GM12891 (cell line): ENCODE measurements at regions not wholly inside any gene's neighbourhood (a gene's known extent, or its start where the extent isn't known, plus 50 kb on each side); places are given as distances from the start of the nearest gene placed in this dataset.

Source experiments
- PAX5 ChIP-seq: IDR thresholded peaks from 2 replicates; pipeline ENCODE4 v1.6.1; 2011; ENCODE audit warnings: low read length, moderate library complexity, mild to moderate bottlenecking; ENCODE audit not compliant: insufficient read depth, severe bottlenecking
- POLR2A ChIP-seq: IDR thresholded peaks from 2 replicates; pipeline ENCODE4 v1.6.1; 2011; ENCODE audit warnings: low read depth, low read length, control low read depth
- POLR2AphosphoS5 ChIP-seq: IDR thresholded peaks from 2 replicates; pipeline ENCODE4 v1.6.1; 2011; ENCODE audit warnings: low read depth, low read length, control low read depth
- SPI1 ChIP-seq: IDR thresholded peaks from 2 replicates; pipeline ENCODE4 v1.6.1; 2011; ENCODE audit warnings: low read depth, low read length, control low read depth
- TAF1 ChIP-seq: IDR thresholded peaks from 2 replicates; pipeline ENCODE4 v1.6.1; 2011; ENCODE audit warnings: low read depth, low read length, control low read depth

DNA sequence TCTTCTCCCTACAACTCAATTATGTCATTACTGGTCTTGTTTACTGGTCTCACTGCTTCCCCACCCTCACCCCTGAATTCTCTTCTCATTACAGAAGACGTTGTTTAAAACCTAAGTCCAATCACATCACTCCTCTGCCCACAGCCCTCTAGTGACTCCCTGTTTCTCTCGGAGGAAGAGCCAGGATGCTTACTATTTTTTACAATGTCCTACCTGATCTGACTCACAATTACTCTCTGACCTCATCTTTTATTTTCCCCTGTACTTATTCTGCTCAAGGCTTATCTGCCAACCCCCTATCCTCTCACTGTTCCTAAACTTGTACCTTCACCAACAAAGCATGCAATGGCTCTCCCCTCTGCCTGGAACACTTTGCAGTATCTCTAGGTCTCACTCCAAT is 400.4 kb upstream of the PTCHD4 start:
- TF ChIP-seq POLR2A, result no peak
- TF ChIP-seq TAF1, result no peak
- no peak for TF ChIP-seq POLR2AphosphoS5
- TF ChIP-seq PAX5, result no peak
- TF ChIP-seq SPI1, result no peak
